IMR-90 (cell line): ENCODE measurements at regions not wholly inside any gene's neighbourhood (a gene's known extent, or its start where the extent isn't known, plus 50 kb on each side); places are given as distances from the start of the nearest gene placed in this dataset.
A peak's percentile ranks its signal among the peaks of the same experiment; 100 is the strongest.
"Not testable (repeated sequence)": the region's sequence is repeated elsewhere in the genome, so short reads cannot be mapped to it uniquely, and the experiment has no call there.

Experiments used
- ATAC-seq: fragments of 200-7000 bp; cut with Tn5 transposase; 2 replicates; pipeline ENCODE4 v1.9.1; 2020; ENCODE audit warnings: low read depth, mild to moderate bottlenecking, moderate library complexity
- BruUV-seq: library from RNA; stranded (reverse); fragments of 400-500 nt; replicated peaks from 2 replicates; lab custom pipeline; 2021; lab: Mats Ljungman, UMichigan
- CTCF ChIA-PET: fragments of 300-600 bp; formaldehyde crosslinking; extraction: SDS; loops from one replicate; lab custom pipeline; 2021; ENCODE audit warnings: antibody characterized with exemption; lab: Yijun Ruan, JAX
- POLR2A ChIA-PET: fragments of 300-600 bp; sonication (Branson Sonifier 250); formaldehyde crosslinking; loops from one replicate; lab custom pipeline; 2022; ENCODE audit warnings: antibody characterized with exemption; ENCODE audit not compliant: unreplicated experiment; lab: Charles Lee
- DNase-seq: peaks from one replicate; pipeline ENCODE4 v3.0.0; 2013
- H2AFZ ChIP-seq: replicated peaks from 2 replicates; pipeline ENCODE3; 2013; ENCODE audit warnings: low read length, mild to moderate bottlenecking; ENCODE audit not compliant: poor library complexity
- H2AK5ac ChIP-seq: 2 replicates; pipeline ENCODE4 v1.6.1; 2013; ENCODE audit warnings: low read depth, low read length, inconsistent platforms
- H2AK9ac ChIP-seq: replicated peaks from 2 replicates; pipeline ENCODE3; 2013; ENCODE audit warnings: mild to moderate bottlenecking, low read depth, low read length, moderate library complexity; ENCODE audit not compliant: poor library complexity
- H2BK120ac ChIP-seq: 2 replicates; pipeline ENCODE4 v1.6.1; 2013; ENCODE audit warnings: low read depth, low read length, inconsistent platforms
- H2BK15ac ChIP-seq: 3 replicates; pipeline ENCODE4 v1.6.1; 2013; ENCODE audit warnings: low read depth, low read length, inconsistent platforms
- H2BK20ac ChIP-seq: 2 replicates; pipeline ENCODE4 v1.6.1; 2013; ENCODE audit warnings: low read depth, mild to moderate bottlenecking, inconsistent platforms, low read length, moderate library complexity
- H2BK5ac ChIP-seq: 2 replicates; pipeline ENCODE4 v1.6.1; 2013; ENCODE audit warnings: mild to moderate bottlenecking, low read depth, low read length, inconsistent platforms; ENCODE audit not compliant: poor library complexity, severe bottlenecking
- H3K14ac ChIP-seq: replicated peaks from 2 replicates; pipeline ENCODE4 v1.6.1; 2013; ENCODE audit warnings: low read depth, low read length, inconsistent platforms
- H3K18ac ChIP-seq: 2 replicates; pipeline ENCODE4 v1.6.1; 2013; ENCODE audit warnings: low read depth, low read length, control low read depth
- H3K23ac ChIP-seq: 2 replicates; pipeline ENCODE4 v1.6.1; 2013; ENCODE audit warnings: low read depth, low read length, inconsistent platforms
- H3K27ac ChIP-seq: 2 replicates; pipeline ENCODE4 v1.5.1; 2013; ENCODE audit warnings: mild to moderate bottlenecking, control low read depth, low read length; ENCODE audit not compliant: insufficient read depth
- H3K27me3 ChIP-seq: 2 replicates; pipeline ENCODE4 v1.6.1; 2013; ENCODE audit warnings: low read length; ENCODE audit not compliant: control insufficient read depth, insufficient read depth
- H3K36me3 ChIP-seq: 2 replicates; pipeline ENCODE4 v1.6.1; 2013; ENCODE audit warnings: low read length, mixed read lengths; ENCODE audit not compliant: control insufficient read depth, insufficient read depth
- H3K4ac ChIP-seq: 2 replicates; pipeline ENCODE4 v1.6.1; 2013; ENCODE audit warnings: low read depth, low read length, inconsistent platforms
- H3K4me1 ChIP-seq: 2 replicates; pipeline ENCODE4 v1.6.1; 2013; ENCODE audit warnings: low read length, mixed read lengths; ENCODE audit not compliant: control insufficient read depth, insufficient read depth
- H3K4me2 ChIP-seq: 2 replicates; pipeline ENCODE4 v1.6.1; 2013; ENCODE audit warnings: low read depth, mild to moderate bottlenecking, control low read depth, low read length, moderate library complexity
- H3K4me3 ChIP-seq: 2 replicates; pipeline ENCODE4 v1.5.1; 2013; ENCODE audit warnings: low read depth, mild to moderate bottlenecking, control low read depth, low read length, moderate library complexity; ENCODE audit not compliant: insufficient read depth
- H3K56ac ChIP-seq: 2 replicates; pipeline ENCODE4 v1.6.1; 2013; ENCODE audit warnings: low read length, inconsistent platforms; ENCODE audit not compliant: insufficient read depth; ENCODE audit errors: extremely low read depth
- H3K79me1 ChIP-seq, 2 experiments: 2 replicates each; pipeline ENCODE4 v1.6.1; 2013; ENCODE audit warnings: low read length in 2 of 2, inconsistent platforms in 1 of 2, low read depth in 1 of 2
- H3K9ac ChIP-seq: 2 replicates; pipeline ENCODE4 v1.6.1; 2013; ENCODE audit warnings: low read depth, low read length, control low read depth
- H3K9me1 ChIP-seq: 2 replicates; pipeline ENCODE4 v1.6.1; 2013; ENCODE audit warnings: low read length, inconsistent platforms; ENCODE audit not compliant: insufficient read depth
- H3K9me3 ChIP-seq: 2 replicates; pipeline ENCODE4 v1.6.1; 2013; ENCODE audit warnings: low read length; ENCODE audit not compliant: control insufficient read depth, insufficient read depth
- H4K20me1 ChIP-seq: 2 replicates; pipeline ENCODE4 v1.6.1; 2013; ENCODE audit warnings: low read length, inconsistent platforms; ENCODE audit not compliant: insufficient read depth
- H4K5ac ChIP-seq: 2 replicates; pipeline ENCODE4 v1.6.1; 2013; ENCODE audit warnings: mild to moderate bottlenecking, low read depth, low read length, control low read depth
- H4K8ac ChIP-seq, 2 experiments: 2 replicates each; pipeline ENCODE4 v1.6.1; 2013; ENCODE audit warnings: low read depth in 2 of 2, low read length in 2 of 2, control low read depth in 1 of 2, inconsistent platforms in 1 of 2
- H4K91ac ChIP-seq: 2 replicates; pipeline ENCODE4 v1.6.1; 2013; ENCODE audit warnings: low read depth, low read length, inconsistent platforms; ENCODE audit not compliant: insufficient read depth
- WGBS, 2 experiments: methylation state at CpG; one replicate each; pipeline versions ENCODE4 v1.1.5 to v1.1.7; 2013; ENCODE audit warnings: missing lambda C conversion rate in 2 of 2; ENCODE audit not compliant: insufficient read length in 1 of 2; ENCODE audit errors: extremely low coverage in 2 of 2; 5-methylcytosine and 5-hydroxymethylcytosine counted together
- dilution Hi-C: fragments of 300-500 bp; cut with HindIII; formaldehyde crosslinking; loops from one replicate; pipeline ENCODE4 v1.14.3; 2018; ENCODE audit warnings: low sequenced_read_pairs; ENCODE audit not compliant: unreplicated experiment
- in situ Hi-C: fragments of 300-500 bp; cut with MboI; formaldehyde crosslinking; loops from 3 replicates; pipeline ENCODE4 v1.14.3; 2019; ENCODE audit warnings: low sequenced_read_pairs, inconsistent platforms, mixed read lengths
- intact Hi-C: fragments of 100-400 bp; cut with micrococcal nuclease; formaldehyde crosslinking; loops from 2 replicates; pipeline ENCODE4 v1.10.0; 2022

GRCh38 chr16:46392930-46393722, 228.1 kb downstream of the SHCBP1 start:
- in situ Hi-C loops, H2BK120ac ChIP-seq, H4K8ac ChIP-seq, H3K4me2 ChIP-seq, H2BK5ac ChIP-seq, H4K20me1 ChIP-seq, H3K9ac ChIP-seq, intact Hi-C loops, H3K56ac ChIP-seq, POLR2A ChIA-PET, dilution Hi-C loops, BruUV-seq, H2AK9ac ChIP-seq, CTCF ChIA-PET, H4K5ac ChIP-seq, H3K18ac ChIP-seq, H3K4ac ChIP-seq, H3K14ac ChIP-seq, H2BK15ac ChIP-seq, H3K9me3 ChIP-seq, H3K9me1 ChIP-seq, H3K4me3 ChIP-seq, H2AK5ac ChIP-seq, ATAC-seq, H3K27ac ChIP-seq, H3K79me1 ChIP-seq, H2AFZ ChIP-seq, H4K91ac ChIP-seq, H3K27me3 ChIP-seq, H2BK20ac ChIP-seq, H3K36me3 ChIP-seq, H3K23ac ChIP-seq, H3K4me1 ChIP-seq: not testable (repeated sequence)
- 65% methylated on average over 15 of the region's 26 CpGs; no CpG with 5 or more reads in 1 of the 2 experiments for WGBS, 2 experiments
- DNase-seq: peak; percentile 66

GRCh38 chr16:46390660-46391462, 230.3 kb downstream of the SHCBP1 start:
- H3K36me3 ChIP-seq, POLR2A ChIA-PET, H3K9me3 ChIP-seq, CTCF ChIA-PET, H3K23ac ChIP-seq, H3K9ac ChIP-seq, intact Hi-C loops, H2AK9ac ChIP-seq, H2AFZ ChIP-seq, H4K5ac ChIP-seq, H3K9me1 ChIP-seq, H3K27ac ChIP-seq, H4K20me1 ChIP-seq, H3K4me3 ChIP-seq, H2AK5ac ChIP-seq, H3K18ac ChIP-seq, dilution Hi-C loops, H2BK5ac ChIP-seq, H3K4me2 ChIP-seq, H3K27me3 ChIP-seq, H3K79me1 ChIP-seq, H2BK15ac ChIP-seq, H3K14ac ChIP-seq, in situ Hi-C loops, H2BK120ac ChIP-seq, H4K8ac ChIP-seq, H2BK20ac ChIP-seq, BruUV-seq, H3K56ac ChIP-seq, H3K4ac ChIP-seq, H3K4me1 ChIP-seq, H4K91ac ChIP-seq: not testable (repeated sequence)
- DNase-seq (peak; percentile 42), ATAC-seq (peak; percentile 1; the same call in 1 of the 2 replicates)
- WGBS, 2 experiments: 69 to 99% methylated on average over 9 to 28 of the region's 29 CpGs
